Osteoblast (primary cell): ENCODE measurements at regions not wholly inside any gene's neighbourhood (a gene's known extent, or its start where the extent isn't known, plus 50 kb on each side); places are given as distances from the start of the nearest gene placed in this dataset.
"Not testable (repeated sequence)": the region's sequence is repeated elsewhere in the genome, so short reads cannot be mapped to it uniquely, and the experiment has no call there.

ENCODE experiments used
- DNase-seq: peaks from one replicate; pipeline ENCODE4 v3.0.0; 2011; ENCODE audit warnings: low spot score, mixed read lengths; ENCODE audit not compliant: insufficient read length; ENCODE audit errors: missing footprints
- H2AFZ ChIP-seq: 2 replicates; pipeline ENCODE4 v1.6.0; 2011; ENCODE audit warnings: mild to moderate bottlenecking, low read length
- H3K27ac ChIP-seq: 2 replicates; pipeline ENCODE4 v1.5.1; 2011; ENCODE audit warnings: mild to moderate bottlenecking, low read depth, low read length, moderate library complexity
- H3K27me3 ChIP-seq: 2 replicates; pipeline ENCODE4 v1.6.0; 2012; ENCODE audit warnings: mild to moderate bottlenecking, control low read depth, inconsistent platforms, low read length, moderate library complexity; ENCODE audit not compliant: insufficient read depth
- H3K36me3 ChIP-seq: 2 replicates; pipeline ENCODE4 v1.5.1; 2011; ENCODE audit warnings: mild to moderate bottlenecking, low read length, control low read depth, moderate library complexity; ENCODE audit not compliant: insufficient read depth
- H3K4me1 ChIP-seq: 2 replicates; pipeline ENCODE4 v1.5.1; 2011; ENCODE audit warnings: mild to moderate bottlenecking, low read length, control low read depth, moderate library complexity; ENCODE audit not compliant: insufficient read depth
- H3K4me2 ChIP-seq: 2 replicates; pipeline ENCODE4 v1.6.0; 2011; ENCODE audit warnings: mild to moderate bottlenecking, low read length; ENCODE audit not compliant: insufficient read depth
- H3K4me3 ChIP-seq: fragments of 200-600 bp; sonication (generic); 3 replicates; pipeline ENCODE4 v1.5.1; 2012; ENCODE audit warnings: mild to moderate bottlenecking, low read length, inconsistent platforms; ENCODE audit not compliant: insufficient read depth
- H3K79me2 ChIP-seq: 2 replicates; pipeline ENCODE4 v1.6.0; 2012; ENCODE audit warnings: mild to moderate bottlenecking, low read length, control low read depth, inconsistent platforms; ENCODE audit not compliant: insufficient read depth
- H3K9me3 ChIP-seq: 2 replicates; pipeline ENCODE4 v1.5.1; 2011; ENCODE audit warnings: low read depth, low read length, control low read depth
- H4K20me1 ChIP-seq: 2 replicates; pipeline ENCODE4 v1.6.0; 2012; ENCODE audit warnings: mild to moderate bottlenecking, low read length, control low read depth; ENCODE audit not compliant: insufficient read depth
- CTCF ChIP-seq: IDR thresholded peaks from 2 replicates; pipeline ENCODE4 v1.5.1; 2011; ENCODE audit warnings: mild to moderate bottlenecking, low read depth, low read length, moderate library complexity; ENCODE audit errors: extremely low read depth

GRCh38 chr3:137150825-137151224, 193.0 kb downstream of the IL20RB start:
- Histone ChIP-seq H2AFZ (no peak overlapping the region), H3K4me2 (no peak overlapping the region), H3K79me2 (no peaks in the 10 kb centered on the region), H3K4me1 (no peaks in the 10 kb centered on the region), H3K36me3 (no peaks in the 10 kb centered on the region), H3K9me3 (no peaks in the 10 kb centered on the region), H4K20me1 (no peaks in the 10 kb centered on the region), H3K27ac (no peak overlapping the region), H3K27me3 (no peaks in the 10 kb centered on the region), H3K4me3 (no peak overlapping the region)
- DNase-seq = no peak
- no peak for TF ChIP-seq CTCF

GRCh38 chr3:137153046-137153445, 195.3 kb downstream of the IL20RB start:
- H3K4me2 ChIP-seq, H3K79me2 ChIP-seq, H3K4me3 ChIP-seq, DNase-seq, H3K4me1 ChIP-seq, H3K9me3 ChIP-seq, H3K36me3 ChIP-seq, H3K27ac ChIP-seq, H2AFZ ChIP-seq, H4K20me1 ChIP-seq, H3K27me3 ChIP-seq: not testable (repeated sequence)

GRCh38 chr3:137163241-137163871, 205.6 kb downstream of the IL20RB start:
- H3K9me3 ChIP-seq = no peaks in the 10 kb centered on the region
- no peak overlapping the region for H3K4me3 ChIP-seq
- H3K4me2 ChIP-seq = no peak overlapping the region
- no peak overlapping the region for H3K27ac ChIP-seq
- H3K36me3 ChIP-seq = no peaks in the 10 kb centered on the region
- no peaks in the 10 kb centered on the region for H3K27me3 ChIP-seq
- DNase-seq = no peak
- H3K4me1 ChIP-seq = no peaks in the 10 kb centered on the region
- no peak overlapping the region for H2AFZ ChIP-seq
- H4K20me1 ChIP-seq = no peaks in the 10 kb centered on the region
- H3K79me2 ChIP-seq = no peaks in the 10 kb centered on the region
- TF ChIP-seq CTCF = no peak

- H3K4me2 ChIP-seq = no peak overlapping the region
- H3K27me3 ChIP-seq = no peaks in the 10 kb centered on the region
Measured at GRCh38 chr3:137163958-137164357, 206.2 kb downstream of the IL20RB start.

More at GRCh38 chr3:137163958-137164357, 206.2 kb downstream of the IL20RB start:
- DNase-seq = peak; percentile 29
- Histone ChIP-seq H2AFZ (no peak overlapping the region), H3K4me3 (no peak overlapping the region), H3K79me2 (no peaks in the 10 kb centered on the region), H3K36me3 (no peaks in the 10 kb centered on the region), H3K27ac (no peak overlapping the region), H4K20me1 (no peaks in the 10 kb centered on the region), H3K9me3 (no peaks in the 10 kb centered on the region), H3K4me1 (no peaks in the 10 kb centered on the region)
- no peak for TF ChIP-seq CTCF
